ENCODE measurements at regions not wholly inside any gene's neighbourhood (a gene's known extent, or its start where the extent isn't known, plus 50 kb on each side); places are given as distances from the start of the nearest gene placed in this dataset.

DNA sequence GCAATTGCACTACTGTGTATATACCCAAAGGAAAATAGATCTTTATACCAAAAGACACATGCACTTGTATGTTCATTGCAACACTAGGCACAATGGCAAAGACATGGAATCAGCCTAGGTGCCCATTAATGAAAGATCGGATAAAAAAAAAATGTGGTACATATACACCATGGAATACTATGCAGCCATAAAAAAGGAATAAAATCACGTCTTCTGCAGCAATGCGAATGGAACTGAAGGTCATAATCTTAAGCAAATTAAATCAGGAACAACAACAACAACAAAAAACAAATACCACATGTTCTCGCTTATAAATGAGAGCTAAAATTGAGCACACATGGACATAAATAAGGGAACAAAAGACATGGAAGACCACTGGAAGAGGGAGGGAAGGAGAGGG is 266.7 kb upstream of the CDH18 start:
- CTCF ChIA-PET = no interaction called here
- H3K27ac ChIP-seq (ENCODE audit: low read depth, low read length) = no peak overlapping the region
- H3K9me3 ChIP-seq (ENCODE audit: control insufficient read depth, insufficient read depth, low read length) = no peaks in the 10 kb centered on the region
- no peak overlapping the region for H3K4me3 ChIP-seq (ENCODE audit: low read depth, low read length)
- DNase-seq (ENCODE audit: low read depth, low spot score) = no peak
- TF ChIP-seq, protein P1, sequence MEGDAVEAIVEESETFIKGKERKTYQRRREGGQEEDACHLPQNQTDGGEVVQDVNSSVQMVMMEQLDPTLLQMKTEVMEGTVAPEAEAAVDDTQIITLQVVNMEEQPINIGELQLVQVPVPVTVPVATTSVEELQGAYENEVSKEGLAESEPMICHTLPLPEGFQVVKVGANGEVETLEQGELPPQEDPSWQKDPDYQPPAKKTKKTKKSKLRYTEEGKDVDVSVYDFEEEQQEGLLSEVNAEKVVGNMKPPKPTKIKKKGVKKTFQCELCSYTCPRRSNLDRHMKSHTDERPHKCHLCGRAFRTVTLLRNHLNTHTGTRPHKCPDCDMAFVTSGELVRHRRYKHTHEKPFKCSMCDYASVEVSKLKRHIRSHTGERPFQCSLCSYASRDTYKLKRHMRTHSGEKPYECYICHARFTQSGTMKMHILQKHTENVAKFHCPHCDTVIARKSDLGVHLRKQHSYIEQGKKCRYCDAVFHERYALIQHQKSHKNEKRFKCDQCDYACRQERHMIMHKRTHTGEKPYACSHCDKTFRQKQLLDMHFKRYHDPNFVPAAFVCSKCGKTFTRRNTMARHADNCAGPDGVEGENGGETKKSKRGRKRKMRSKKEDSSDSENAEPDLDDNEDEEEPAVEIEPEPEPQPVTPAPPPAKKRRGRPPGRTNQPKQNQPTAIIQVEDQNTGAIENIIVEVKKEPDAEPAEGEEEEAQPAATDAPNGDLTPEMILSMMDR (IDR thresholded peaks at IDR 0.05; ENCODE audit: low read depth, low read length) = no peak
- H3K27me3 ChIP-seq (ENCODE audit: control insufficient read depth, insufficient read depth, low read length) = no peaks in the 10 kb centered on the region
- POLR2A ChIA-PET = no interaction called here

DNA sequence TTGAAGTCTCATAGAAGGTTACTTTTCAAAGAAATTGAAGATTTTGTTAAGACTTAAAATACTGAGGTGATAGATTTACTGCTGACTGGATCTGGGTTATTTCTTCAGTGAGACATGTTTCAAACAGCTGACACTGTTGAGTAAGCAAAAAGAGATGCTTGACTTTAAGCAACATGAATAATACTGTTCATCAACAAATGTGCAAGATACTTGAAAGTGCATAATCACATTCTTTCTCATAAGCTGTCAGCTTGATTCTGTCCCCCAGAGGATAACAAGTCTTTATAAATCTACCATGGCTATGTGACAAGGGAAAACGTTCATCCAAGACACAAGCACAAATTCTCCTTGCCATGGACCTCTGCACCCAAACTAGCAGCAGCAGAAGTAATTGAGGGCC is 260.1 kb upstream of the CDH18 start:
- DNase-seq (ENCODE audit: low read depth, low spot score) = no peak
- Histone ChIP-seq H3K9me3 (ENCODE audit: control insufficient read depth, insufficient read depth, low read length) (no peaks in the 10 kb centered on the region), H3K27me3 (ENCODE audit: control insufficient read depth, insufficient read depth, low read length) (no peaks in the 10 kb centered on the region), H3K27ac (ENCODE audit: low read depth, low read length) (no peak overlapping the region), H3K4me3 (ENCODE audit: low read depth, low read length) (no peak overlapping the region)
- TF ChIP-seq, protein P1 (IDR thresholded peaks at IDR 0.05; ENCODE audit: low read depth, low read length) = no peak
- POLR2A ChIA-PET = no interaction called here
- CTCF ChIA-PET = no interaction called here

DNA sequence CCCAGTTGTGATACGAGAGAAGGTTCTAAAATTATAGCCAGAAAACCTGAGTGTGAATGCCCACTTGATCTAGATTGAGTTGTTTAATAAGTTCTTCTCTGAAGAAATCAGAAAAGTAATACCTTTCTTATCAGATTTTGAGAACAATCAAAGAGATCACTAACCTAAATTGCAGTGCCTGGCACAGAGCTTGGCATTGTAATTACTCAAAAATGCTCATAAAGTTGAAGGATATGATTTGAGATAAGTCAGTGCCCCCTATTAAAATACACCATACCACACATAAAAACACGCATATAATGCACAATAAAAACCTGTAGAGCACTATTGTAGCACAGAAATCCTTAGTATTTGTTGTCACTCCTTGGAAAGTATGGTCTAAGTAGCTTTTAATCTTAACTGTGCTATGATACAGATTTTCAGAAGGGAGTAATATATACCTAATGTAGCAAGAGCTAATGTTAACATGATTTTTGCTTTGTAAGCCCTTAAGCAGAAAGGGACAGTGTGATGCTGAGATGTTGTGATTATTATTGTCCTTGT is 257.5 kb upstream of the CDH18 start:
- TF ChIP-seq, protein P1 (IDR thresholded peaks at IDR 0.05; ENCODE audit: low read depth, low read length) = no peak
- POLR2A ChIA-PET = no interaction called here
- no peak for DNase-seq (ENCODE audit: low read depth, low spot score)
- Histone ChIP-seq H3K4me3 (ENCODE audit: low read depth, low read length) (no peak overlapping the region), H3K27me3 (ENCODE audit: control insufficient read depth, insufficient read depth, low read length) (no peaks in the 10 kb centered on the region), H3K9me3 (ENCODE audit: control insufficient read depth, insufficient read depth, low read length) (no peaks in the 10 kb centered on the region), H3K27ac (ENCODE audit: low read depth, low read length) (no peak overlapping the region)
- CTCF ChIA-PET = interaction anchor here (0.5 kb wide), 1 partner anchor 895 kb away, joined by 3 read pairs; no protein-coding TSS in a partner anchor

- POLR2A ChIA-PET = no interaction called here
- DNase-seq (ENCODE audit: low read depth, low spot score) = no peak
- CTCF ChIA-PET = no interaction called here
- H3K27me3 ChIP-seq (ENCODE audit: control insufficient read depth, insufficient read depth, low read length) = no peaks in the 10 kb centered on the region
- no peak overlapping the region for H3K27ac ChIP-seq (ENCODE audit: low read depth, low read length)
- TF ChIP-seq, protein P1 (IDR thresholded peaks at IDR 0.05; ENCODE audit: low read depth, low read length) = no peak
- no peak overlapping the region for H3K4me3 ChIP-seq (ENCODE audit: low read depth, low read length)
- H3K9me3 ChIP-seq (ENCODE audit: control insufficient read depth, insufficient read depth, low read length) = no peaks in the 10 kb centered on the region
Observed at GRCh38 chr5:20241351-20241750, 253.4 kb upstream of the CDH18 start.

DNA sequence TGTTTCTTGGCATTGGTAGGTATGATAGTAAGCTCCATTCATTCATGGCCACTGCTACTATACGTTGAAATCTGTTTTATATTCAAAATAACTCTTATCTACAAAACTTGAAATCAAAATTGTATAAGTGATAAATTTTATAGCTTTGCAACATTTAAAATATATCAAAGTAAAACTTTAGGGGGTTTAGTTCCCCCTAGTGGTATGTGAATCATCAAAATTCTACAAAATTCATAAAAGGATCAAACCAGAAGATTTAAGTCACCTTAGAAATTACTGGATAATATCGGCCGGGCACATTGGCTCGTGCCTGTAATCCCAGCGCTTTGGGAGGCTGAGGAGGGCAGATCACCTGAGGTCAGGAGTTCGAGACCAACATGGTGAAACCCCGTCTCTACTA is 243.0 kb upstream of the CDH18 start:
- no peaks in the 10 kb centered on the region for H3K9me3 ChIP-seq (ENCODE audit: control insufficient read depth, insufficient read depth, low read length)
- H3K4me3 ChIP-seq (ENCODE audit: low read depth, low read length) = no peak overlapping the region
- H3K27ac ChIP-seq (ENCODE audit: low read depth, low read length) = no peak overlapping the region
- ChIA-PET CTCF (interaction anchor here (1.0 kb wide), 1 partner anchor 436 kb away, joined by 5 read pairs; no protein-coding TSS in a partner anchor), POLR2A (no interaction called here)
- TF ChIP-seq, protein P1 (IDR thresholded peaks at IDR 0.05; ENCODE audit: low read depth, low read length) = 0 out of 2 replicates have a peak, but pooled peaks have one; percentile 18
- no peaks in the 10 kb centered on the region for H3K27me3 ChIP-seq (ENCODE audit: control insufficient read depth, insufficient read depth, low read length)
- no peak for DNase-seq (ENCODE audit: low read depth, low spot score)

Data from AG04450 (cell line).